ENCODE measurements at regions not wholly inside any gene's neighbourhood (a gene's known extent, or its start where the extent isn't known, plus 50 kb on each side); places are given as distances from the start of the nearest gene placed in this dataset.

DNA sequence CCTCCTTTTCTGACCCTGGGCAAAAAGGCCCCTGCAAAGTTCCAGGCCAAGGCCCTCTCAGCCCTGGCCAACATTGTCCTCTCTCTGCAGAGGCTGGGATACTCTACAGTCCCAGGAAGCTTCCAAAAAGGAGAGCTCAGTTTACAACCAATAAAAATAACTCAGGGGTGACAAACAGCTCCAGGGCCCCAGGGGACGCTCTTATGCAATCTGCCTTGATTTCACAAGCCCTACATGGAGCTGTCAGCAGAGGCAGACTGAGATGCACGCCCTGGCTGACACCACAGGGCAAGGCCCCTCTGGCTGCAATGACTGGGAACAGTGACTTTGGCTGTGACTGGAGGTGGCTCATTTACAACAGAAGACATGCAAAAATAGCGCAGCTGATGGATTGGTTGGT lies 129.0 kb upstream of the MED13L start:
- TF ChIP-seq, protein P1, sequence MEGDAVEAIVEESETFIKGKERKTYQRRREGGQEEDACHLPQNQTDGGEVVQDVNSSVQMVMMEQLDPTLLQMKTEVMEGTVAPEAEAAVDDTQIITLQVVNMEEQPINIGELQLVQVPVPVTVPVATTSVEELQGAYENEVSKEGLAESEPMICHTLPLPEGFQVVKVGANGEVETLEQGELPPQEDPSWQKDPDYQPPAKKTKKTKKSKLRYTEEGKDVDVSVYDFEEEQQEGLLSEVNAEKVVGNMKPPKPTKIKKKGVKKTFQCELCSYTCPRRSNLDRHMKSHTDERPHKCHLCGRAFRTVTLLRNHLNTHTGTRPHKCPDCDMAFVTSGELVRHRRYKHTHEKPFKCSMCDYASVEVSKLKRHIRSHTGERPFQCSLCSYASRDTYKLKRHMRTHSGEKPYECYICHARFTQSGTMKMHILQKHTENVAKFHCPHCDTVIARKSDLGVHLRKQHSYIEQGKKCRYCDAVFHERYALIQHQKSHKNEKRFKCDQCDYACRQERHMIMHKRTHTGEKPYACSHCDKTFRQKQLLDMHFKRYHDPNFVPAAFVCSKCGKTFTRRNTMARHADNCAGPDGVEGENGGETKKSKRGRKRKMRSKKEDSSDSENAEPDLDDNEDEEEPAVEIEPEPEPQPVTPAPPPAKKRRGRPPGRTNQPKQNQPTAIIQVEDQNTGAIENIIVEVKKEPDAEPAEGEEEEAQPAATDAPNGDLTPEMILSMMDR (IDR thresholded peaks at IDR 0.05), result no peak
- TF ChIP-seq POLR2AphosphoS5 (IDR thresholded peaks at IDR 0.05; ENCODE audit: low read depth, low read length) (peak; percentile 64; the same call in 1 of the 2 replicates), SIN3A (IDR thresholded peaks at IDR 0.05; ENCODE audit: borderline replicate concordance, insufficient read depth, low read depth, low read length) (no peak)
- TF ChIP-seq, protein P2, sequence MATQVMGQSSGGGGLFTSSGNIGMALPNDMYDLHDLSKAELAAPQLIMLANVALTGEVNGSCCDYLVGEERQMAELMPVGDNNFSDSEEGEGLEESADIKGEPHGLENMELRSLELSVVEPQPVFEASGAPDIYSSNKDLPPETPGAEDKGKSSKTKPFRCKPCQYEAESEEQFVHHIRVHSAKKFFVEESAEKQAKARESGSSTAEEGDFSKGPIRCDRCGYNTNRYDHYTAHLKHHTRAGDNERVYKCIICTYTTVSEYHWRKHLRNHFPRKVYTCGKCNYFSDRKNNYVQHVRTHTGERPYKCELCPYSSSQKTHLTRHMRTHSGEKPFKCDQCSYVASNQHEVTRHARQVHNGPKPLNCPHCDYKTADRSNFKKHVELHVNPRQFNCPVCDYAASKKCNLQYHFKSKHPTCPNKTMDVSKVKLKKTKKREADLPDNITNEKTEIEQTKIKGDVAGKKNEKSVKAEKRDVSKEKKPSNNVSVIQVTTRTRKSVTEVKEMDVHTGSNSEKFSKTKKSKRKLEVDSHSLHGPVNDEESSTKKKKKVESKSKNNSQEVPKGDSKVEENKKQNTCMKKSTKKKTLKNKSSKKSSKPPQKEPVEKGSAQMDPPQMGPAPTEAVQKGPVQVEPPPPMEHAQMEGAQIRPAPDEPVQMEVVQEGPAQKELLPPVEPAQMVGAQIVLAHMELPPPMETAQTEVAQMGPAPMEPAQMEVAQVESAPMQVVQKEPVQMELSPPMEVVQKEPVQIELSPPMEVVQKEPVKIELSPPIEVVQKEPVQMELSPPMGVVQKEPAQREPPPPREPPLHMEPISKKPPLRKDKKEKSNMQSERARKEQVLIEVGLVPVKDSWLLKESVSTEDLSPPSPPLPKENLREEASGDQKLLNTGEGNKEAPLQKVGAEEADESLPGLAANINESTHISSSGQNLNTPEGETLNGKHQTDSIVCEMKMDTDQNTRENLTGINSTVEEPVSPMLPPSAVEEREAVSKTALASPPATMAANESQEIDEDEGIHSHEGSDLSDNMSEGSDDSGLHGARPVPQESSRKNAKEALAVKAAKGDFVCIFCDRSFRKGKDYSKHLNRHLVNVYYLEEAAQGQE (IDR thresholded peaks at IDR 0.05; ENCODE audit: insufficient read depth in 1 of 2, low read depth in 2 of 2, low read length in 1 of 2), result no peak

All from Panc1 (cell line).